Keratinocyte (primary cell): ENCODE measurements at regions not wholly inside any gene's neighbourhood (a gene's known extent, or its start where the extent isn't known, plus 50 kb on each side); places are given as distances from the start of the nearest gene placed in this dataset.

Source experiments
- DNase-seq: peaks from one replicate; pipeline ENCODE4 v3.0.0-alpha.2; 2011; ENCODE audit warnings: low read depth, missing footprints, low spot score
- FAIRE-seq: peaks from 2 replicates; lab custom pipeline; 2011; peaks lifted over from hg19 to GRCh38; lab: Jason Lieb, UNC
- H2AFZ ChIP-seq: 2 replicates; pipeline ENCODE4 v1.6.0; 2012; ENCODE audit warnings: low read length, control low read depth, inconsistent platforms; ENCODE audit not compliant: control insufficient read depth
- H3K27ac ChIP-seq: 2 replicates; pipeline ENCODE4 v1.5.1; 2011; ENCODE audit warnings: low read length; ENCODE audit not compliant: control insufficient read depth, insufficient read depth
- H3K27me3 ChIP-seq: 3 replicates; pipeline ENCODE4 v1.6.0; 2011; ENCODE audit warnings: low read length; ENCODE audit not compliant: control insufficient read depth, insufficient read depth; ENCODE audit errors: extremely low read depth
- H3K36me3 ChIP-seq, 2 experiments: 2 replicates in 1 of 2; 3 replicates in 1 of 2; pipeline ENCODE4 v1.5.1; 2011; ENCODE audit warnings: low read length in 2 of 2, mild to moderate bottlenecking in 1 of 2; ENCODE audit not compliant: control insufficient read depth in 2 of 2, insufficient read depth in 2 of 2; ENCODE audit errors: extremely low read depth in 1 of 2
- H3K4me1 ChIP-seq: 3 replicates; pipeline ENCODE4 v1.5.1; 2011; ENCODE audit warnings: low read length; ENCODE audit not compliant: control insufficient read depth, insufficient read depth; ENCODE audit errors: extremely low read depth
- H3K4me2 ChIP-seq: 3 replicates; pipeline ENCODE4 v1.6.0; 2011; ENCODE audit warnings: low read depth, low read length; ENCODE audit not compliant: control insufficient read depth, insufficient read depth; ENCODE audit errors: extremely low read depth
- H3K4me3 ChIP-seq, 3 experiments: fragments of 200-600 bp in 1 of 3; sonication (generic) in 1 of 3; 2 replicates in 2 of 3; 3 replicates in 1 of 3; pipeline ENCODE4 v1.5.1; 2011 to 2016; ENCODE audit warnings: low read length in 3 of 3, mild to moderate bottlenecking in 3 of 3, control low read depth in 2 of 3, inconsistent platforms in 1 of 3, low read depth in 1 of 3, mixed read lengths in 1 of 3, mixed run types in 1 of 3, moderate library complexity in 1 of 3; ENCODE audit not compliant: control insufficient read depth in 2 of 3, insufficient read depth in 2 of 3; ENCODE audit errors: extremely low read depth in 1 of 3
- H3K79me2 ChIP-seq: 2 replicates; pipeline ENCODE4 v1.6.0; 2012; ENCODE audit warnings: low read length; ENCODE audit not compliant: control insufficient read depth, insufficient read depth
- H3K9ac ChIP-seq: 3 replicates; pipeline ENCODE4 v1.6.0; 2011; ENCODE audit warnings: low read length; ENCODE audit not compliant: control insufficient read depth, insufficient read depth; ENCODE audit errors: extremely low read depth
- H3K9me1 ChIP-seq: 3 replicates; pipeline ENCODE4 v1.6.0; 2011; ENCODE audit warnings: low read length; ENCODE audit not compliant: control insufficient read depth, insufficient read depth; ENCODE audit errors: extremely low read depth
- H3K9me3 ChIP-seq: 2 replicates; pipeline ENCODE4 v1.5.1; 2012; ENCODE audit warnings: low read depth, low read length; ENCODE audit not compliant: control insufficient read depth
- H4K20me1 ChIP-seq: 3 replicates; pipeline ENCODE4 v1.6.0; 2011; ENCODE audit warnings: low read length; ENCODE audit not compliant: control insufficient read depth, insufficient read depth; ENCODE audit errors: extremely low read depth
- EZH2 ChIP-seq: IDR thresholded peaks from one replicate; pipeline ENCODE4 v1.6.1; 2012; ENCODE audit warnings: inconsistent platforms, mild to moderate bottlenecking, low read length, moderate library complexity
- dilution Hi-C: fragments of 300-500 bp; cut with MboI; formaldehyde crosslinking; loops from one replicate; pipeline ENCODE4 v1.7.0; 2020; ENCODE audit warnings: low sequenced_read_pairs; ENCODE audit not compliant: extremely low pct_ligation_motif_present
- TF ChIP-seq, protein P1 (sequence below), 3 experiments: IDR thresholded peaks in 1 of 3; conservative IDR thresholded peaks in 1 of 3; optimal IDR thresholded peaks in 1 of 3; 2 replicates in 2 of 3; 3 replicates in 1 of 3; pipeline versions ENCODE3 to v1.5.1; 2011; ENCODE audit warnings: low read length in 3 of 3, mild to moderate bottlenecking in 3 of 3, moderate library complexity in 2 of 3, control low read depth in 1 of 3, inconsistent platforms in 1 of 3; ENCODE audit not compliant: insufficient read depth in 2 of 3; ENCODE audit errors: extremely low read depth in 1 of 3

DNA sequence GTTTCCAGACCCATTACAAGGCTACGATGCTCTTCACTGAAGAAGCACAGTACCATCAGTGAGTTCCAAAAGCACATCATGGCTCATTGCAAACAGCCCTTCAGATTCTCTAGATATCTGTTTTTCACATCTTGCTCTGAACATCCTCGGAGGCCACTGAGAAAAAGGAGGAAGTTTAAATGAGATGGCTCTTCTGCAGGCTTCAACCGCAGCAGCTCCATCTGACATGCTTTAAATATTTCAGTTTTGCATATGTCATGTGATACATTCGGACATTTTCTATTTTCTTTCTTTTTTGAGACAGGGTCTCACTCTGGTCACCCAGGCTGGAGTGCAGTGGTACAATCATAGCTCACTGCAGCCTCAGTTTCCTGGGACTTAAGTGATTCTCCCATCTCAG is 396.8 kb downstream of the NPIPA8 start:
- no peak for TF ChIP-seq EZH2
- TF ChIP-seq, protein P1, sequence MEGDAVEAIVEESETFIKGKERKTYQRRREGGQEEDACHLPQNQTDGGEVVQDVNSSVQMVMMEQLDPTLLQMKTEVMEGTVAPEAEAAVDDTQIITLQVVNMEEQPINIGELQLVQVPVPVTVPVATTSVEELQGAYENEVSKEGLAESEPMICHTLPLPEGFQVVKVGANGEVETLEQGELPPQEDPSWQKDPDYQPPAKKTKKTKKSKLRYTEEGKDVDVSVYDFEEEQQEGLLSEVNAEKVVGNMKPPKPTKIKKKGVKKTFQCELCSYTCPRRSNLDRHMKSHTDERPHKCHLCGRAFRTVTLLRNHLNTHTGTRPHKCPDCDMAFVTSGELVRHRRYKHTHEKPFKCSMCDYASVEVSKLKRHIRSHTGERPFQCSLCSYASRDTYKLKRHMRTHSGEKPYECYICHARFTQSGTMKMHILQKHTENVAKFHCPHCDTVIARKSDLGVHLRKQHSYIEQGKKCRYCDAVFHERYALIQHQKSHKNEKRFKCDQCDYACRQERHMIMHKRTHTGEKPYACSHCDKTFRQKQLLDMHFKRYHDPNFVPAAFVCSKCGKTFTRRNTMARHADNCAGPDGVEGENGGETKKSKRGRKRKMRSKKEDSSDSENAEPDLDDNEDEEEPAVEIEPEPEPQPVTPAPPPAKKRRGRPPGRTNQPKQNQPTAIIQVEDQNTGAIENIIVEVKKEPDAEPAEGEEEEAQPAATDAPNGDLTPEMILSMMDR (optimal IDR thresholded peaks at IDR 0.05 in 1 of 3, IDR thresholded peaks at IDR 0.05 in 1 of 3, conservative IDR thresholded peaks at IDR 0.05 in 1 of 3; ENCODE audit: extremely low read depth in 1 of 3, insufficient read depth in 2 of 3, low read length in 3 of 3): no peak
- H3K9me1 ChIP-seq: no peaks in the 10 kb centered on the region
- dilution Hi-C loops: no loop called here

DNA sequence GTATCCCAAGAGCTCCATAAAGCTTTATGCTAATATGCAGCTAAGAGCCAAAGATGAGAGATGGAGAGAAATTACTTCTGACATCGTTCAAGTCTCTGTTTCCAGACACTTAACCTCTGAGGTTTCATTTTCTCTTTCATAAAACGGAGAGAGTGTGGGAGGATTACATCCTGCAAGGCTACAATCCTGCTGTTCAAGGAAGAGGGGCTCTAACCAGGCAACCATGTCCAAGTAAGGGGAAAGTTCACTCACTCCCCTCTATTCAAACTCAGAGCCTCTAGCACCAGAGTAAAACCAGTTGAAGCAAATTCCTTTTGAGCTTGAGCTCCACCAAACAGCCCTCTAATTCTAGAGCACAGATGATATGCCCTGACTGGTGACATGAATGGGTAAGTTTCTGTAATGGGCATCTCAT is 397.4 kb downstream of the NPIPA8 start:
- dilution Hi-C loops: no loop called here
- Histone ChIP-seq H3K36me3 (no peaks in the 10 kb centered on the region), H3K79me2 (no peaks in the 10 kb centered on the region), H3K27ac (no peak overlapping the region), H3K4me2 (no peak overlapping the region), H3K4me1 (no peaks in the 10 kb centered on the region), H3K9me1 (no peaks in the 10 kb centered on the region), H3K9me3 (no peaks in the 10 kb centered on the region), H4K20me1 (no peaks in the 10 kb centered on the region), H3K4me3 (no peak overlapping the region), H3K9ac (no peak overlapping the region), H3K27me3 (no peaks in the 10 kb centered on the region), H2AFZ (no peak overlapping the region)
- no peak for FAIRE-seq
- TF ChIP-seq EZH2: no peak
- DNase-seq: no peak

More for the DNA sequence above, 396.8 kb downstream of the NPIPA8 start:
- H4K20me1 ChIP-seq: no peaks in the 10 kb centered on the region
- no peaks in the 10 kb centered on the region for H3K36me3 ChIP-seq
- DNase-seq: no peak
- no peak overlapping the region for H3K27ac ChIP-seq
- no peaks in the 10 kb centered on the region for H3K9me3 ChIP-seq
- H3K79me2 ChIP-seq: no peaks in the 10 kb centered on the region
- H3K4me1 ChIP-seq: no peaks in the 10 kb centered on the region
- no peak overlapping the region for H3K4me2 ChIP-seq
- no peaks in the 10 kb centered on the region for H3K27me3 ChIP-seq
- H3K4me3 ChIP-seq: no peak overlapping the region
- H2AFZ ChIP-seq: no peak overlapping the region
- H3K9ac ChIP-seq: no peak overlapping the region
- no peak for FAIRE-seq

DNA sequence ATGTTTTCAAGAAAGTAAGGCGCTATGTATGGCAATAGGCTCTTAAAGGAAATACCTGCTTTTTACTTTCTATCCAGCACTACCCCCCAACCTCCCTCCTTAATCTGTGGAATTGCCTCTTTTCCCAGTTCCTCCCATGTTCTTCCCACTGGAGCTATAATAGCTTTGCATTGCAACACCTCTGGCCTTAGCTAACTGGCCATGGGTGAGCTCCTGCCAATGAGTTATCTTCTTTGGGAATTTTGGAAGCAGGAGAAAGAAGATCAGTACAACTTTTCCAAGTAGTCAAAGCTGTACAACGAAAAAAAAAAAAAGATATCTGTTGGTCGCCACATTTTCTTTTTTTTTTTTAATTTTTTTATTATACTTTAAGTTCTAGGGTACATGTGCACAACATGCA is 398.0 kb downstream of the NPIPA8 start:
- dilution Hi-C loops: no loop called here
- no peak overlapping the region for H2AFZ ChIP-seq
- DNase-seq (no peak), FAIRE-seq (no peak)
- H3K79me2 ChIP-seq: no peaks in the 10 kb centered on the region
- no peaks in the 10 kb centered on the region for H3K36me3 ChIP-seq
- no peak for TF ChIP-seq EZH2
- TF ChIP-seq, protein P1 (optimal IDR thresholded peaks at IDR 0.05 in 1 of 3, IDR thresholded peaks at IDR 0.05 in 1 of 3, conservative IDR thresholded peaks at IDR 0.05 in 1 of 3; ENCODE audit: extremely low read depth in 1 of 3, insufficient read depth in 2 of 3, low read length in 3 of 3): no peak
- H3K4me1 ChIP-seq: no peaks in the 10 kb centered on the region
- H3K9ac ChIP-seq: no peak overlapping the region
- H3K9me1 ChIP-seq: no peaks in the 10 kb centered on the region
- H3K4me3 ChIP-seq: no peak overlapping the region
- no peaks in the 10 kb centered on the region for H4K20me1 ChIP-seq
- no peak overlapping the region for H3K27ac ChIP-seq
- H3K27me3 ChIP-seq: no peaks in the 10 kb centered on the region
- no peaks in the 10 kb centered on the region for H3K9me3 ChIP-seq
- no peak overlapping the region for H3K4me2 ChIP-seq
